Lower leg skin (tissue), 3 donors: ENCODE measurements at regions not wholly inside any gene's neighbourhood (a gene's known extent, or its start where the extent isn't known, plus 50 kb on each side); places are given as distances from the start of the nearest gene placed in this dataset.

Source experiments
- CTCF ChIP-seq, 3 donors: fragments of 450-650 bp; IDR thresholded peaks; one replicate each; pipeline ENCODE4 v1.5.1; 2016; ENCODE audit warnings: antibody characterized with exemption in 3 of 3, mild to moderate bottlenecking in 3 of 3, moderate library complexity in 2 of 3
- POLR2A ChIP-seq, 2 donors: fragments of 450-650 bp; IDR thresholded peaks; one replicate each; pipeline ENCODE4 v1.6.1; 2016 to 2017; ENCODE audit warnings: antibody characterized with exemption in 2 of 2, mild to moderate bottlenecking in 1 of 2, moderate library complexity in 1 of 2

- TF ChIP-seq POLR2A (IDR thresholded peaks at IDR 0.05) (no peak), CTCF (IDR thresholded peaks at IDR 0.05) (no peak)
Observed at GRCh38 chr2:153307223-153307622, 171.3 kb downstream of the RPRM start.
